ENCODE measurements at regions not wholly inside any gene's neighbourhood (a gene's known extent, or its start where the extent isn't known, plus 50 kb on each side); places are given as distances from the start of the nearest gene placed in this dataset.

DNA sequence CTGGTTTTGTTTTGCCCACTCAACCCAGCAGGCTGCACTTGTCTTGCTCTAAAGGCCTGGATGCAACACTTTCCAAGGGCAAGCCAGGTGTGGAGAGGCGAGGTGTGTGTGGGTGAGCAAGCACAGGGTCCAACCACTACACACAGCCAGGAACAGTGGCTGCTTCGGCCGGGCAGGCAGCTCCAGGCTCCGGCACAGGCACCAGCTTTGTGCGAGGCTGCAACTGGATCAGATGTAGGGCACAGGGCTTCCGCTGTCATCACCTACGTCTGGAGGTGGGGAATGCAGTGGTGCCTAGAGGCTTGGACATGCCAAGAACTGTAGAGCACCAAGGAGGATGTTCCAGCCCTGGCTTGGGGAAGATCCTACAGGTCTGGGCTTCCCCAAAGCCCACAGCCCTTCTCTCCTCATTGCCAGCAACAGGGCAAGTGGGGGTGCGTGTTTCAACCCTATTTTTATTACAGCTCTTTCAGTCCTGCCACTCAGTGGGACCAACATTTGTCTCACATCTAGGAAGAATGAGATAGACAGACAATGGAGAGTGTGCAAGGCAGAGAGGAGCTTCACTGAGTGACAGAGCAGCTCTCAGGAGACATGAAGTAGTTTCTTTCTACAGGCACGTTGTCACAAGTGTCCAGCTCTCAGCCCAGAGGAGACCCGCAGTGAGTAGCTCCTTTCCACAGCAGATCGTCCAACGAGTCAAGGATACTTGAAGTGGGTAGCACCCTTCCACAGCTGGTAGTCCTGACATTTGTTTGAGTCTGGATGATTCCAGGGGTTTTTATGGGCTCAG, 622.2 kb downstream of the CDH9 start:
- Histone ChIP-seq H3K4me1 (ENCODE audit: insufficient read depth) (no peaks in the 10 kb centered on the region), H3K4me2 (no peak overlapping the region), H3K9me2 (replicated peaks; ENCODE audit: insufficient read depth) (no peaks in the 10 kb centered on the region), H4K20me1 (ENCODE audit: insufficient read depth, poor library complexity, severe bottlenecking) (no peaks in the 10 kb centered on the region), H3K4me3 (no peak overlapping the region), H3K36me3 (replicated peaks; ENCODE audit: insufficient read depth, low read depth) (no peaks in the 10 kb centered on the region), H3K27me3 (no peaks in the 10 kb centered on the region), H2AFZ (no peak overlapping the region), H3K27ac (no peak overlapping the region), H3K9me3 (ENCODE audit: low read depth) (no peaks in the 10 kb centered on the region), H3K79me2 (no peaks in the 10 kb centered on the region)
- TF ChIP-seq, protein P1, sequence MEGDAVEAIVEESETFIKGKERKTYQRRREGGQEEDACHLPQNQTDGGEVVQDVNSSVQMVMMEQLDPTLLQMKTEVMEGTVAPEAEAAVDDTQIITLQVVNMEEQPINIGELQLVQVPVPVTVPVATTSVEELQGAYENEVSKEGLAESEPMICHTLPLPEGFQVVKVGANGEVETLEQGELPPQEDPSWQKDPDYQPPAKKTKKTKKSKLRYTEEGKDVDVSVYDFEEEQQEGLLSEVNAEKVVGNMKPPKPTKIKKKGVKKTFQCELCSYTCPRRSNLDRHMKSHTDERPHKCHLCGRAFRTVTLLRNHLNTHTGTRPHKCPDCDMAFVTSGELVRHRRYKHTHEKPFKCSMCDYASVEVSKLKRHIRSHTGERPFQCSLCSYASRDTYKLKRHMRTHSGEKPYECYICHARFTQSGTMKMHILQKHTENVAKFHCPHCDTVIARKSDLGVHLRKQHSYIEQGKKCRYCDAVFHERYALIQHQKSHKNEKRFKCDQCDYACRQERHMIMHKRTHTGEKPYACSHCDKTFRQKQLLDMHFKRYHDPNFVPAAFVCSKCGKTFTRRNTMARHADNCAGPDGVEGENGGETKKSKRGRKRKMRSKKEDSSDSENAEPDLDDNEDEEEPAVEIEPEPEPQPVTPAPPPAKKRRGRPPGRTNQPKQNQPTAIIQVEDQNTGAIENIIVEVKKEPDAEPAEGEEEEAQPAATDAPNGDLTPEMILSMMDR (IDR thresholded peaks at IDR 0.05; ENCODE audit: poor library complexity) = no peak
- TF ChIP-seq EZH2phosphoT487 (IDR thresholded peaks at IDR 0.05; ENCODE audit: low read depth, severe bottlenecking, unreplicated experiment) = no peak
- no peak for TF ChIP-seq EZH2 (IDR thresholded peaks at IDR 0.05; ENCODE audit: borderline replicate concordance)
- DNase-seq (ENCODE audit: low spot score) = no peak
- WGBS (ENCODE audit: low lambda C conversion rate, missing lambda C conversion rate) = 86% methylated on average over 12 of the region's 12 CpGs

DNA sequence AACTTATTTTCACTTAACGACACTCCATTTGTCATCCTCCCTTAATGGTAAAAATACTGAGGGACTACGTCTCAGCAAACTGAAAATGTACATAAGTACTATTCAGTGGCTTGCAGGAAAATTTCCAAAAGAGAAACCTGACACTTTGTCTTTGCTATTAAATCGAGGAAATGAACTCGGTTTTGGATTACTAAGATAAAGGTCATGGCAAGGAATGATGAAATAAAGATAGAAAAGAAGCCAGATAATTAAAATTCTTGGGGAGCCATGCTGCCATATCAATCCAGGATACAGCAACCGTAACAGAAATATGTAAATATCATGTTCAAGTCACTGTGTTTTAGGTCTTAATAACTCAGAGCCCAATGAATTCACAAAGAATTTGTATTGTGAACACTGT, 647.8 kb downstream of the CDH9 start:
- Histone ChIP-seq H3K9me3 (ENCODE audit: low read depth) (no peaks in the 10 kb centered on the region), H3K4me3 (no peak overlapping the region), H3K36me3 (replicated peaks; ENCODE audit: insufficient read depth, low read depth) (no peaks in the 10 kb centered on the region), H3K27me3 (no peaks in the 10 kb centered on the region), H3K79me2 (no peaks in the 10 kb centered on the region), H3K27ac (no peak overlapping the region), H4K20me1 (ENCODE audit: insufficient read depth, poor library complexity, severe bottlenecking) (no peaks in the 10 kb centered on the region), H2AFZ (no peak overlapping the region), H3K9me2 (replicated peaks; ENCODE audit: insufficient read depth) (no peaks in the 10 kb centered on the region), H3K4me1 (ENCODE audit: insufficient read depth) (no peaks in the 10 kb centered on the region), H3K4me2 (no peak overlapping the region)
- DNase-seq (ENCODE audit: low spot score) = no peak
- WGBS (ENCODE audit: low lambda C conversion rate, missing lambda C conversion rate) = 77% methylated on average over 5 of the region's 5 CpGs
- TF ChIP-seq EZH2 (IDR thresholded peaks at IDR 0.05; ENCODE audit: borderline replicate concordance) (no peak), EZH2phosphoT487 (IDR thresholded peaks at IDR 0.05; ENCODE audit: low read depth, severe bottlenecking, unreplicated experiment) (no peak)
- TF ChIP-seq, protein P1 (IDR thresholded peaks at IDR 0.05; ENCODE audit: poor library complexity) = no peak

DNA sequence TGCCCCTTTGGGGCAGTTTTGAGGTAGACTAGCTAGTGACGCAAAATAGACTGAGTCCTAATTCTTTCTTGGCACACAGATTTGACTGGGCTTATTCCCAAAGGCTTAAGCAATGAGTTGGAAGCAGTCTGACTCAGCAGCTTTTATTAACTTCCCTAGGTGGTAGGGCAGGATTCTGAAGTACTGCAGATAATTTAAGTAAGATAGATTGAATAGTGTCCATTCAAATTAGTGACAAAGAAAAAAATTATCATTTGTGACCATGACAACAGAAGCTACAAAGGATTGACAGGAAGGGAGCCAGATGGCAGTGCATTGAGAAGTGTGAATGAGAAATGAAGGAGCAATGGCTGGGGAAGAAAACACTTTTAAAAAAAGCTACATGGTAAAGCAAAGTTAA, 649.4 kb downstream of the CDH9 start:
- TF ChIP-seq EZH2 (IDR thresholded peaks at IDR 0.05; ENCODE audit: borderline replicate concordance) (no peak), EZH2phosphoT487 (IDR thresholded peaks at IDR 0.05; ENCODE audit: low read depth, severe bottlenecking, unreplicated experiment) (no peak)
- TF ChIP-seq, protein P1 (IDR thresholded peaks at IDR 0.05; ENCODE audit: poor library complexity) = no peak
- Histone ChIP-seq H3K79me2 (no peaks in the 10 kb centered on the region), H2AFZ (no peak overlapping the region)

More for the DNA sequence above, 649.4 kb downstream of the CDH9 start:
- WGBS (ENCODE audit: low lambda C conversion rate, missing lambda C conversion rate) = 0% methylated on average over 1 of the region's 1 CpG
- H3K9me3 ChIP-seq (ENCODE audit: low read depth) = no peaks in the 10 kb centered on the region
- no peaks in the 10 kb centered on the region for H3K27me3 ChIP-seq
- H4K20me1 ChIP-seq (ENCODE audit: insufficient read depth, poor library complexity, severe bottlenecking) = no peaks in the 10 kb centered on the region
- H3K4me2 ChIP-seq = no peak overlapping the region
- H3K4me3 ChIP-seq = no peak overlapping the region
- H3K4me1 ChIP-seq (ENCODE audit: insufficient read depth) = no peaks in the 10 kb centered on the region
- H3K27ac ChIP-seq = no peak overlapping the region
- DNase-seq (ENCODE audit: low spot score) = no peak
- H3K9me2 ChIP-seq (replicated peaks; ENCODE audit: insufficient read depth) = no peaks in the 10 kb centered on the region
- H3K36me3 ChIP-seq (replicated peaks; ENCODE audit: insufficient read depth, low read depth) = no peaks in the 10 kb centered on the region

Data from hepatocyte (in vitro differentiated cells).